ENCODE measurements at regions not wholly inside any gene's neighbourhood (a gene's known extent, or its start where the extent isn't known, plus 50 kb on each side); places are given as distances from the start of the nearest gene placed in this dataset.

DNA sequence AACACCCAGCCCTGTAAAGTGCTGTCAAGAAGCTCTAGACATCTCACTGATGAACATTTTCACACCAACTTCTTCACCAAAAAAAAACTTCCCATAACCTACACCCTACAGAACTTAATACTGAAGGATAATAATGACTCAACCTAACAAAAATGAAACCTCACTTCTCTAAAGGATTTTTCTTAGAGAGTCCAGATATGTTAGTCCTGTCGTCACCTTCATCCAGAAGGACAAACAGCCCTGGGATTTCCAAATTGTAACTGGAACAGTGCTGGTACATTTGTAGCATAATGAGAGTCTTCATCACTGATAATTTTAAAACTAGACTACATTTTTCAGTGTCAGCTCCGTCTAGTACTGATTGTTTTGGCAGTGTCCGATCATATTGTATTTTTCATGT, 528.6 kb upstream of the CELF2 start:
- no peak for FAIRE-seq

DNA sequence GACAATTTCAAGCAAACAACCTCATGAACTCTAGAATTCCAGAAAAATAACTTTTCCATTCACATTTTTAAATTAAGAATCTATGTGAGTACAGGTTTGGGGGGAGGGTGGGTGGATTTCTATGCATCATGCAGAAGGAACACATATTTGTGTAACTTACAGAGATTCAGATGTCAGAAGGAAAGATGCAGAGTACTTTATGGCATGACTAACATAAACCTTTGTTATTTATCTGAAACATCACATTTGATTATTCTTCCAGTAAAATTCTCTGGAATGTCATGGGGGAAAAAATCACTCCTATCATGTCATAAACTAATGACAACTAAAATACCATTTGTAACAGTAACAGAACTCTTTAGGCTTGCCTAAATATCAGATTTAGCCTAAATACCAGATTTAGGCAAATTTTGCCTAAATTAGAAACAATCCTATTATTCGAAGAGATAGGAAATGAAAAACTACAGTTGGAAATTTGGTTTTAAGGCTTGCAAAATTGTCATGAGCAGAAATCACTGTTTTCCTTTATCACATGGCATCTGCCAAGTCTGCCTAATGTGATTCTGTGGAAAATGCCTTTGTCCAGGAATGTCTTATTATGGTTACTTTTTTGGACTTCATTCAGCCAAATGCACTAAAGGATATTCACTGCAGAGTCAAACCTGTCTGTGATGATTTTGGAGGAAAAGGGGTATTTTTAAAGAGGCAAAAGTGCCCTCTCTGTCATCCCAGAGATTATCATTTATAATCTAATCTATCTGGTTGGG, 527.7 kb upstream of the CELF2 start:
- FAIRE-seq = no peak

DNA sequence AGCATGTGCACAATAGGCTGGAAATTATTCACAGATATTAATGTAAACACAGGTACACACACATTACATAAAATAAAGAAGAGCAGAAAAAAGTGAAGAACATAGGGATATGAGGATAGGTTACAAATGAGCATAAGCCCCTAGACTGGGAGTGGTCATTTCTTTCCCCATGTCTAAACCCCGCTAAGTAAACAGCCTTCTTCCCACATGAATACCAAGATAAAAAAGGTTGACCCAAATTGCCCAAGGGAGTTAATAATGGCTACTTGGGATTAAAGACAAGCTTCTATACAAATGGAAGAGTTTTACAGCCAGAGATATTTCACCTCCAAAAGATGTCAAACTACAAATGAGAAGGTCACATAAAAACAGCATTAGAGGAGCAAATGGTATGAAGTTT, 527.1 kb upstream of the CELF2 start:
- no peak for FAIRE-seq

DNA sequence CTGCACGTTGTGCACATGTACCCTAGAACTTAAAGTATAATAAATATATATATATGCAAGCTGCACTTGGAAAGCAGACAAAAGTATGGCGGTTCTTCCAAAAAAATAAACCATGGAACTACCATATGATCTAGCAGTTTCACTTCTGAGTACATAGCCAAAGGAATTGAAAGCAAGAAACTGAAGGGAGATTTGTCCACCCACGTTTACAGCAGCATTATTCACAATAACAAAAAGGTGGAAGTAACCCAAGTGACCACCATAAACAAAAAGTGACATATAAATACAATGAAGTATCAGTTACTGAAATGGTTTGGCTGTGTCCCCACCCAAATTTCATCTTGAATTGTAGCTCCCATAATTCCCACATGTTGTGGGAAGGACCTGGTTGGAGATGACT, 525.3 kb upstream of the CELF2 start:
- FAIRE-seq = no peak

DNA sequence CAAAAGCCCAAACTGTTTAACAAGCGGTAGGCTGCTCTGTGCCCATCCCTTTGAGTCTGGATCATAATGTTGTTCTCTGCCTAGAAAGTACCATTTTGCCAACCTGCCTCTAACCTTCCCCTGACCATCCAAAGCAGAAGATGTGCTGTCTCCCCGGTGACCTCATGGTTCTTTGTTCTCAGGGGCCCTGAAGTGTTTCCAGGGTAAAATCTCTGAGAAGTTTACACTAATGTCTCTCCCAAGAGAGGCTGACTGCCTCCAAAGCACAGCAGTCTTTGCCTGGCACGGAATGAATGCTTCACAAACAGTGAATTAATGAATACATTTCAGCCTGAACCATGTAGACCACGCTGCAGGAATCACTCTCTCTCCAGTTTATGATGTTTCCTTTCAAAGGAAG, 523.8 kb upstream of the CELF2 start:
- FAIRE-seq = no peak

DNA sequence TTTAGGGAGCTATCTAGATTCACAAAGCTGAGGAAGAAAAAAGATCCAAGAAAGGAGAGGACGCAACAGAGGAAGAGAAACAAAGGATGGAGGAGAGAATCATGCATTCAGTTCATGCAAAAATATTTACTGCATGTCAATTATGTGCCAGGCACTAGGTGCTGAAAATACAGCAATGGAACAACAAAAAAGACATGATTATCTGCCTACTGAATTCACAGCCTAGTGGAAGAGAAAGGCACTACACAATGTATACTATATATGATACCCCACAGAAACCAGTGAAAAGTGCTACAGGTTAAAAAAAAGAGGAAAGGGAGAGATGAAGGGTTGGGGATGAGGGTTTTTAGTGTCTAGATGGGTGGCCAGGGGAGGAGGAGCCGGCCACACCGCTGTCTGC, 520.4 kb upstream of the CELF2 start:
- FAIRE-seq = no peak

DNA sequence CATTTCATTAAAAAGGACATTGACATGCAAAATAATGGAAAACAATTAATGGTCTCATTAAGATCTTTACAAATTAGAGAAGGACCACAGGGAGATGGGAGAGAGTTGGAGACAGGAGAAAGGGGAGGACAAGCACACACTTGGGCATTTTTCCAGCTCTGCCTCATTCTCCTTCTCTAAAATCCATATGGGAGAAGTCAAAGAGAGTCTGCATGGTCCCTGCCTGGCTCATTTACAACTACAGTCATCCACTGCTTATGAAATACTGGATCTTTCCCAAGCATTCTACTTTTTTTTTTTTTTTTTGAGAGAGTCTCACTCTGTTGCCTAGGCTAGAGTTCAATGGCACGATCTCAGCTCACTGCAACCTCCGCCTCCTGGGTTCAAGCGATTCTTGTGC, 518.9 kb upstream of the CELF2 start:
- no peak for FAIRE-seq

DNA sequence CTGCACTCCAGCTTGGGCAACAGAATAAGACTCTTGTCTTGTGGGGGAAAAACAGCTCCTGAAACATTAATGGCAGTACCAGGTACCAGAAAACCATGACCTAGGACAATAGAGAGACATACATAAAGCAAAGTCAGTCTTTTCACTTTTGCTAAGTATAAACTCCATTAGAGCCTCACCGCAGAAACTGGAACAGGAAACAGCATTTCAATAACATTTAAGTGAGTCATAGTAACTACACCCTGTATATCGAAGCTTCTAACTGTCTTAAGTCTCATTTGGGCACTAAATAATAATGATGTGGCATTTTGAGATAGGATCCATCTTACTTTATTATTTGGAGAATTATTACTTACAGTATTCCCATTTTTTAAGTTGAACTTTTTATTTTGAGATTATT, 517.8 kb upstream of the CELF2 start:
- FAIRE-seq = no peak

DNA sequence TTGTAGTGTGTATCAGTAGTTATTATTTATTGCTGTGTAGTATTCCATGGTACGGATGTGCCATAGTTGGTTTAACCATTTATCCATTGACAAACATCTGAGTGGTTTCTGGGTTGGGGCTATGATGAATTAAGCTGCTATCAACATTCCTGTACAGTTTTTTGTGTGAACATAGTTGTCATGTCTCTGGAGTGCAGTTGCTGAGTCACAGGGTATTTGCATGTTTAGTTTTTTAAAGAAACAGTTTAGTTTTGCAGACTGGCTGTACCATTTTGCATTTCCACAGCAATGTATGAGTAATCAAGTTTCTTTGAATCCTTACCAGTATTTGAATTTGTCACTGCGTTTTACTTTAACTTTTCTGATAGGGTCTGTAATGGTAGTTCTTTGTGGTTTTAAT, 516.7 kb upstream of the CELF2 start:
- no peak for FAIRE-seq

DNA sequence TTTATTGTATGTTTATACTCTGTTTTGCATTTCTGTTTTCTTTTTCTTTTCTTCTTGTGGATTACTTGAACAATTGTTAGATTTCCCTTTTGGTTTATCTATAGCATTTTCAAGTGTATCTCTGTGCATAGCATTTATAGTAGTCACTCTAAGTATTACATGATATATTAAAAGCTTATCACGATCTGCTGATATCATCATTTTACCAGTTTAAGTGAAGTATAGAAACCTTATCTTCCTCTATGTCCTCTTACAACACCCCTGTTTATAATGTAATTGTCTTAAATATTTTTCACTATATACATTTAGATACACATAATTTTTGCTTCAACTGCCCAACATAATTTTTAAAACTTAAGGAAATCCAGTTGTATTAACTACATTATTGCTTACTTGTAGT, 513.9 kb upstream of the CELF2 start:
- FAIRE-seq = no peak

DNA sequence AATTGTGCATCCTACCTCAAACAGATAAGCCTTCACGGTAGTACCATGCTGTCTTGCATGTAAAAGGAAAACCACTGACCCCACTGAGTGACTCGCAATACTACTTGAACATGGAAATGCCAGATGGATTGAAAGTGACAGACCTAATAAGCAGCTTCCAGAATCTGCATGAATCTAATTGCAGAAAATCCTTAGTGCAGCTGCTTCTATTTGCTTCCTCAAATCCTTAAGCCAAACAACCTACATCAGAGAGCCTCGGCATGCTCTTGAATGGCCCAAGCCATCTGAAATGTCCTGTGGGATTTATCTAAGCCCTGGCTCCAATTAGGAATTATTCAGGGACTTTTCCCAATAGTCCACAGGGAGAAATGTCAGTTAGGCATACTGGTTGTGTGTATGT, 509.5 kb upstream of the CELF2 start:
- FAIRE-seq = no peak

DNA sequence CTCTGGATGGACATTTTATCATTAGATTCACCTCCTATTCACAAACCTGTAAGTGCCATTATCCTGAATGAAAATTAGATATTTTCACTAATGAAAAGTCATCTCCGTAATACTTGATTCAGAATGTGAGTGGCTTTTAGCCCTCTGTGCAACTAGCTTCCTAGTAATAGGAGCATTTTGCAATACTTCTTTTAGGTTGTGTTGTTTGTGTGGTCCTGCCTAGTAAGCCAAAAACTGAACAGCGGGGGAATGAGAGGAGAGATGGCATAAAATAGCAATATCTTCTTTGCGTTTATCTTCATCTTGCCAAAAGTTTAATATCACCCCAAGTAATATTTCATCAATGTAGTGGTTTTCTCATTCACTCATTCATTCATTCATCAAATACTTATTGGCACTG, 507.5 kb upstream of the CELF2 start:
- FAIRE-seq = no peak

DNA sequence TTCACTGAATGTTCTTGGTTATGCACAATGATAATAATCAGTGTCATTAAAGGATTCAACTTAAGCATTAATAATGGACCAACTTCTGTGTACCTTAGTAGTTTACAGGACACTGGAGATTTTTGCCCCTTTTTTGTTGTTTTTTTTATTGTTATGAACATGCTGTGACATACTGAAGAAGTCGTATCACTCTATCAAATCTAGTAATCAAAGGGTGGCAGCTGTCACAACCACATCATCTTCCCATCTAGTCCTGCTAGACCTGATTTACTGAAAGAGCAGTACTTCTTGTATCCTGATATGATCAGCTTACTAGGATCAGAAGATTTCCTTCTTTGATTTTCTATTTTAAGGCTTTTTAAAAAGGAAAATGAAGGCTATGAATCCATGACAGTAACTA, 504.6 kb upstream of the CELF2 start:
- no peak for FAIRE-seq

DNA sequence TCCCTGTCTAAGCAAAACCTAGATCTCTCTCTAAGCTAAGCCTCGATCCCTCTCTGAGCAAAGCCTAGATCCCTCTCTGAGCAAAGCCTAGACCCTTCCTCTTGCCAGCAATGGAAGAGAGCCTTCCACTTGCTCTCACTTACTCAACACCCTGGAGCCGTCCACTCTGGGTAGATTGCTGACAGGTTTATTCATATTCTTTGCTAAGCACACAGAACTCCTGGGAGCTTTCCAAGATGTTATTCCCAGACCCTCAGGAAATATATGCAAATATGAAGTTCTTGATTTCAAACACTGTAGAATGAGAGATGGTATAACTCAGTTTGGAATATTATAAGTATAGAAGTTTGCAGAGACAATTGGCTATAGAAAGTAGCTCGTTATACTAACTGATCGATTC, 503.8 kb upstream of the CELF2 start:
- FAIRE-seq = no peak

DNA sequence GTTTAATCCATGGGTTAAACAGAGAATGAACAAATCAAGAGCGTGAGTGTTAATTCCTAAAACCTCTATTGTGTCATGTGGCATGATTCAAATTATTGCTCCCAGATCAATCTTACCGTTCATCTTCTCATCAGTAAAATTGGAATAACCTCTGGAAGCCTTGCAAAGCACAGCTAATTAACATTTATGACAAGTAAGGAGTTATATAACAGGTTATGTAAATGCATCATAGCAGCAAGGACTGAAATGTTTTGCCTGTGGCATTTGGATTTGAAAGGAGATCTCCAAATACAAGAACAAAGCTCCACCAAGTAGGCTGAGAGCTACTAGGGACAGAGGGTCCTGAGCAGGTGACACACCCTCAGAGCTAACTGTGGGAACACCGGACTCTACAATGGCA, 502.9 kb upstream of the CELF2 start:
- FAIRE-seq = no peak

DNA sequence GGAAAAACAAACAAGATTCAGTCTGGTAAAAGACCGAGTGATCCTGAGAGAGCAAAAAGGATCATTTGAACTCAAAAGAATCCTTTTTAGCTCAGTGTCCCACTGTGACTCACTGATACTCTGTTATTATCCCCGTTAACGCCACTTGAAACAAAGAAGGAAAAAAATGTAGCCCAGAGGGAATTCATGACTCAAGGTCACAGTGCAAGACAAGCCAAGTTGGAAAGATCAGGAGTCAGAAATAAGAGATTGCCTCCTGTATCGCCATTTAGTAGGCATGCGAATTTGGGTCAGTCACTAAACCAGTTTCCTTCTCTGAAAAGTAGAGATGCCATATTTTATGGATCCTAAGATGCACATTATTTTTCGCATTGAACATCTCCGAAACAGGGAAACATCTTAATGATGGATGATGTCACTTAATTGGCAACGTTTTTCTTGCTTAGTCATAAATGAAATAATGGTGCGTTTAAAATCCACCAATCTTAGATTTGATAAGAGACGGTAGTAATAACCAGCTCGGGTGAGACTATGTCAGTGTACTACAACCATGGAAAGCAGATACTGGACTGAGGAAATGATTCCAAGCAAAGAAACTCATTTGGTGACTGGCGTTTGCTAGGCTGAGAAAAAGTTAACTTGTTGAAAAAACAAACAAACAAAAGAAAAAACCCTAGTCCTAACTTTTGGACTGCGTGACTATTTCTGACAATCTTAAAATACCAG, 502.0 kb upstream of the CELF2 start:
- FAIRE-seq = no peak

DNA sequence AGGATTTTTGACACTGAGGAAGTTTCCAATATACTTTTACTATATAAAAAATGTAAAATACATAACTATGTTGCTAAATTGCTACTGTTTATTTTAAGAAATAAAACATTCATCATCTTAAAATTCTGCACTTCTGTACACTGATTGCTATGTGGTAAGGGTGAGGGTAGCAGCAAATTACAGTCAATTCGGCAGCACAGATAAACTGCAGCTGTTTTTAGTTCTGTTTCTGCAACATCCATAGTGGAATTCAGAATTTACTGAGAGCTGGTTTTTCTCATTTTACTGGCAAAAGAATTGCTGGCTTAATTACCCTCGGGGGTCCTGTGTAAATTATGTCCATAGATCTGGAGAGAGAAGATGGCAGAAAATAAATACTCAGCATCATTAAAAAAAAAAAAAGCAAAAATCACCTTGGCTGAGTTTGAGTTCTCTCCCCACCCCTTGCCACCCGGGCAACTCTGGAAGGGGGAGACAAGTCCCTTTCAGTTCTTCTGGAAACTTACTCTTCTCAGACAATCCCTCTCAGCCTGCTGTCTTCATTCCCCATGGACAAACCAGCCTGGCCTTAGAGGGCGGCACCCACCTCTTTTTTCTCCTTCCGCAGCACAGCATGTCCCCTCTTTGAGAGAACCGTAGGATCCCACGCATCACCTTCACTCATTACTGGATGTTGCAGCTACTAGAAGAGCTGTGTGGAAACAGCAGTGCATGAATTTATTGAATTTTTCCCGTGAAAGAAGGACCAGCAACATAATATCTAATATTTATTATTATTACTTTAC, 501.1 kb upstream of the CELF2 start:
- FAIRE-seq = no peak

DNA sequence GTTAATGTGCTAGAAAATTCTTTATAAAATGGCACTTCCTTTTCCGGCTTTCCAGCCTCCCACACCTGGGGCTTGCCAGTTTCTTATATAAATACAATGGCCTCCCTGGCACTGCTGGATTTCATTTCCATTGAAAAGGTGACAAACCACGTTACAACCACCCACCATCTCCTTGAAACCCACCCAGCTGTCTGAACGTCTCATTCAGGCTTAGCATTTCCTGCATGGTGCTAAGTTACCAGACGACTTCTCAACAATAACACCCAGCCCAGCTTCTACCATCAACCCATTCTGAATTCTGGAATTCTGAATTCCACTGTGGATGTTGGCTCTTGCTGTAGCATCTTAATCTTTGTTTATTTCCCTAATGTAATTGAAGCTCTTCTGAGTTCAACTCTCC, 499.8 kb upstream of the CELF2 start:
- FAIRE-seq = no peak

DNA sequence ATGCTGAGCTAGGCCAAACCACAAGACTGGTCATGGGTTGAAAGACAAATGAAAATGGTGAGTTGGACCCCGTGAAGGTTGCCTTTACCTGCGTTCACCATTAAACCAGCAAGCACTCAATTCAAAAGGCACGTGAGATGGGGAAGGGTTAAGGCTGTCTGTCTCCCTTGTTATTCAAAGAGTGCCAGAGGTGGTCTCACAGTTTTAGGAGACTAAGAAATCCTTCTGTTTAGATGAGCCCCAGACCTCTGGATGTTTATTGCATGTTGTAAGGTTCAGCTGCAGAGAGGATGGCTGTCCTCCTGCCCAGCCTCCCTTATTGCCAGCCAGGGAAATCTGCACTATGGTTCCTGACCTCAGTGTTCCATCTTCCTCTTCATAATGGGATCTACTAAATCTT, 498.0 kb upstream of the CELF2 start:
- FAIRE-seq = no peak

DNA sequence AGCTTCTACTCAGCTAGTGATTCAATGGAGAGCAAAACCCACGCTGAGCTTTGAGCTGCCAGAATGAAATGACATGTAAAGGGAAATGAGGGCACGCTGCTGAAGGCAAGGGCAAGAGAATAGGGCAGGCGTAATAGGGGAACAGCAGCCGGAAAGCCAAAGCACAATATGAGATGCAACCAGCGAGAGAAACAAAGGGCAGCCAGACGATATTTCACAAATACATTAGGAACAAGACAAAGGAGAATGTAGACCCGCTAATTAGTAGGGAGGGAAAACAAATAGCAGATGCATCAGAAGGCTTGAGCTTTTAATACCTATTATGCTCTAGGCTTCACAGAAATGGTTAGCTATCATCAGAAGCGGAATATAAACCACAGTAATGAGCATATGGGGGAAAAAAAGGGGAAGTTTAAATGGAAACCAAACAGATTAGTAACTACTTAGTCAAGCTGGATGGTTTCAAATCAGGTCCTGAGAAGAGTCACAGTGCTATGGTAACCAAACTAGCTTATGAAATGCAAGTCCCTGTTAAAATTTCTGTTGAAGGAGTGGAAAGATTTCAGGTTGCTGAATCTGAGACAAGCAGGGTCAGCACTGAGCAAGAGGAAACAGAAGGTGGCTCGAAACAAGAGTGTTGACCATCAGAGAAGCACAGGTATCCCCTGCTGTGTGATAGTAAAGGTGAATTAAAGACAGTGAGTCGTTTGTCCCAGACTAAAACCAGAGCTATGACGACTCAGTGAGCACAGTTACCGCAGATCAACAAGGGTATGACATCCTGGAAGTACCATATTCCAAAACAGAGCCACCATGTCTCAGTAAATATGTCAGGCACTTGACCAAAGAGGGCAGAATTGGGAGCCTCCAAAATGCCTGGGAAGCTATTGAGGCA, 496.9 kb upstream of the CELF2 start:
- FAIRE-seq = no peak

DNA sequence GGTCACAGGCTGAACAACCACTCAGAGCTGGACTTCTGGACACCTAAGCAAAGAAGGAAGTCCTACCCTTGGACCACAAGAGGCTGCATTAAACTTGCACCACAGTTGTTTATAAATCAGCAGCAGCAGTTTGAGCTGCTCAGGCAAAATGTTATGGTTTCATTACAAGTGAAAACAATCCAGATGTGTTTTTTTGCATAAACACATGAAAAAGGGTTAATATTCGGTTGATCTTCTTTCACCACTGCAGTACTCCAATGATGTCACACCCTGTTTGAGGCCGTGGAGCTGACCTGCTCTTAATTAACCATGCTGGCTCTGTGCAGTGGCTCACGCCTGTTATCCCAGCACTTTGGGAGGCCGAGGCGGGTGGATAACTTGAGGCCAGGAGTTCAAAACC, 490.8 kb upstream of the CELF2 start:
- no peak for FAIRE-seq

DNA sequence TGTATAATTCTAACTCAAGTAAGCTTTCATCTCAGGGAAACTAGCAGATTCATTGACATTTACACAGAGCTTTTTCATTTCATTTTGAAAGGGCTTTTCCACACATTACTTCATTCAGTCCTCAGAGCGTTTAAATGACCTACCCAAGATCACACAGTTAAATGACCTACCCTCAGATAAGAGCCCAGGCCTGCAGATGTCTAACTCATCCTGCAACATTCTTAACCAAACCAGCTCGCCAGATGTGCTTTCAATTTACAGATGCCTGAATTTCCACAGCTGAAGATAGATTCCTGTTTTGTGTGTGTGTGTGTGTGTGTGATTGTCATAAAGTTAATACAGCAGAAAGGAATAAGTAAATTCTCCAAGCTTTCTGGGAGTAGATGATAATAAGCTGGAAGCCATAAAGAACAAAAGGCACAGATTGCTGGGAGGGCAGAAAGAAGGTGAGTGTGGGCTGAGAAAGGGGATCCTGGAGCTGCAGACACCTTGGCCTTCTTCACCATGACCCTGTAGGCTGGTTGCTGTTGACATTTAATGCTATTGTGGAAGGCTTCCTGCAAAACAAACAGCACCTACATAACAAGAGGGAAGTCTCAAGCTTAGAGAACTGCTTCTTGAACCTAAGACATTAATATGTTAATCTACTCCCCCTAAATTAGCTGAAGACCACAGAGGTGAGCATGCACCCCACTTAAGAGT, 489.7 kb upstream of the CELF2 start:
- no peak for FAIRE-seq

Data from G401.6 (cell line).